PFSK-1 (cell line): ENCODE measurements at regions not wholly inside any gene's neighbourhood (a gene's known extent, or its start where the extent isn't known, plus 50 kb on each side); places are given as distances from the start of the nearest gene placed in this dataset.

Experiments
- FOXP2 ChIP-seq: optimal IDR thresholded peaks from 2 replicates; pipeline ENCODE3; 2011; ENCODE audit warnings: borderline replicate concordance, control low read depth, inconsistent platforms; ENCODE audit not compliant: insufficient read depth; ENCODE audit errors: extremely low read length, extremely low read depth
- POLR2AphosphoS5 ChIP-seq: IDR thresholded peaks from 2 replicates; pipeline ENCODE4 v1.6.1; 2012; ENCODE audit warnings: low read depth, mild to moderate bottlenecking, control low read depth, low read length, moderate library complexity
- SIN3A ChIP-seq: IDR thresholded peaks from 2 replicates; pipeline ENCODE4 v1.6.1; 2012; ENCODE audit warnings: mild to moderate bottlenecking, low read length, moderate library complexity, borderline replicate concordance; ENCODE audit not compliant: insufficient read depth
- TAF1 ChIP-seq: IDR thresholded peaks from 2 replicates; pipeline ENCODE4 v1.6.1; 2012; ENCODE audit warnings: low read length, control low read depth, borderline replicate concordance; ENCODE audit not compliant: insufficient read depth
- TF ChIP-seq, protein P1 (sequence below), 2 experiments: IDR thresholded peaks; 2 replicates each; pipeline versions ENCODE4 v1.6.1 to v1.8.0; 2011 to 2012; ENCODE audit warnings: low read depth in 2 of 2, low read length in 2 of 2, control low read depth in 1 of 2, inconsistent platforms in 1 of 2, mild to moderate bottlenecking in 1 of 2, moderate library complexity in 1 of 2; ENCODE audit not compliant: insufficient read depth in 1 of 2

DNA sequence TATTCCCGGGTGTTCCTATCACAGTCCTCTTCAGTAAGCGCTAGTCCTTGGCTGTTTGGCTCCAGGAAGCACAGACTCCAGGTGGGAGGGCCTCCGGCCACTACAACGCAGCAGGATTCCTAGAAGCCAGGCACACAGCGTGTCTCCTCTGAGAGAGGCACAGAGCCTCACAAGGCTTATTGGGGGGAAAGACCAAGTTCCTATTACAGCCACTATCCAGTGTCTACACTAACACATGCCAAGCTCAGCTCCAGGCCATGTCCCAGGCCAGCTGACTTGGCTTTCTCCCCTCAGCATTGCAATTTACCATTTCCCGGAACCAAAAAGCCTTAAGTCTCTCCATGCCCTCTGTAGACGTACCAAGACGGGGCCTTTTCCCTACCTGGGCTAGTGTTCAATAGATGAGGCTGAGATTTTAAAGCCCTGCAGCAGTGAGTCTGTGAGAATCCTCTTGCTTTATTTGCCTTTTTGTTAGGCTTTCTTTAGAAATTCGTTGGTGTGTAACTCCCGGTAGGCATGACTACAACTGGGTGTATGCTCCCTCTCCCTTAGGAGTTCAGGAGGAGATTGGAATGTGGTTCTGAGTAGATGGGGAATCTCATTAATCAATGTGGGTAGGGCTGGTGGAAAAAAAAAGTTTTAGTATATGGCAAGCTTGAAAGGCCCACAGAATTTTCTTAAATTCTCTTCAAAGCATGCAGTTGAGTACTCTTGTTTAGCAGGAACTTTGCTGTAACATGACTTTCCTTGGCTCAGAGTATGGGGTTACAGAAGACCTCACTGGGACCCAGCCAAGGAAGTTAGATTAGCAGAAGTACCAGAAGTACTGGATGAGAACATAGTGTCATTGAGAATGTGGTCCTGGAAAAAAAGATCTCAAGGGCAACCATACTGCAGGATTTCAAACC lies 84.3 kb upstream of the SLC1A3 start:
- TF ChIP-seq POLR2AphosphoS5 (no peak), TAF1 (no peak), SIN3A (no peak)

DNA sequence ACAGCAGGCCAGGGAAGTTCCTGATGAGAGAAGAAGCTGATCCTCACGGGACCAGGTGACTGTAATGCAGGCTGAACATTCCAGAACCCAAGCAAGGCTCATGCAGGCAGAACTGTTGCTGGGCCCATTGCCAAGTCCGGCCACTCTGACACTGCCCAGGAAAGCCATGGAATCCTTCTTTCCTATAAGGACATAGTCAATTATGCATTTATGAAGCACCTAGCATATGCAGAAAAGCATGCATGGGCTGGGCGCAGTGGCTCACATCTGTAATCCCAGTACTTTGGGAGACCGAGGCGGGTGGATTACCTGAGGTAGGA lies 83.7 kb upstream of the SLC1A3 start:
- TF ChIP-seq FOXP2: no peak
- TF ChIP-seq POLR2AphosphoS5: no peak
- TF ChIP-seq SIN3A: no peak
- no peak for TF ChIP-seq TAF1
- TF ChIP-seq, protein P1, sequence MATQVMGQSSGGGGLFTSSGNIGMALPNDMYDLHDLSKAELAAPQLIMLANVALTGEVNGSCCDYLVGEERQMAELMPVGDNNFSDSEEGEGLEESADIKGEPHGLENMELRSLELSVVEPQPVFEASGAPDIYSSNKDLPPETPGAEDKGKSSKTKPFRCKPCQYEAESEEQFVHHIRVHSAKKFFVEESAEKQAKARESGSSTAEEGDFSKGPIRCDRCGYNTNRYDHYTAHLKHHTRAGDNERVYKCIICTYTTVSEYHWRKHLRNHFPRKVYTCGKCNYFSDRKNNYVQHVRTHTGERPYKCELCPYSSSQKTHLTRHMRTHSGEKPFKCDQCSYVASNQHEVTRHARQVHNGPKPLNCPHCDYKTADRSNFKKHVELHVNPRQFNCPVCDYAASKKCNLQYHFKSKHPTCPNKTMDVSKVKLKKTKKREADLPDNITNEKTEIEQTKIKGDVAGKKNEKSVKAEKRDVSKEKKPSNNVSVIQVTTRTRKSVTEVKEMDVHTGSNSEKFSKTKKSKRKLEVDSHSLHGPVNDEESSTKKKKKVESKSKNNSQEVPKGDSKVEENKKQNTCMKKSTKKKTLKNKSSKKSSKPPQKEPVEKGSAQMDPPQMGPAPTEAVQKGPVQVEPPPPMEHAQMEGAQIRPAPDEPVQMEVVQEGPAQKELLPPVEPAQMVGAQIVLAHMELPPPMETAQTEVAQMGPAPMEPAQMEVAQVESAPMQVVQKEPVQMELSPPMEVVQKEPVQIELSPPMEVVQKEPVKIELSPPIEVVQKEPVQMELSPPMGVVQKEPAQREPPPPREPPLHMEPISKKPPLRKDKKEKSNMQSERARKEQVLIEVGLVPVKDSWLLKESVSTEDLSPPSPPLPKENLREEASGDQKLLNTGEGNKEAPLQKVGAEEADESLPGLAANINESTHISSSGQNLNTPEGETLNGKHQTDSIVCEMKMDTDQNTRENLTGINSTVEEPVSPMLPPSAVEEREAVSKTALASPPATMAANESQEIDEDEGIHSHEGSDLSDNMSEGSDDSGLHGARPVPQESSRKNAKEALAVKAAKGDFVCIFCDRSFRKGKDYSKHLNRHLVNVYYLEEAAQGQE (IDR thresholded peaks at IDR 0.05; ENCODE audit: insufficient read depth in 1 of 2, low read depth in 2 of 2, low read length in 2 of 2): no peak

DNA sequence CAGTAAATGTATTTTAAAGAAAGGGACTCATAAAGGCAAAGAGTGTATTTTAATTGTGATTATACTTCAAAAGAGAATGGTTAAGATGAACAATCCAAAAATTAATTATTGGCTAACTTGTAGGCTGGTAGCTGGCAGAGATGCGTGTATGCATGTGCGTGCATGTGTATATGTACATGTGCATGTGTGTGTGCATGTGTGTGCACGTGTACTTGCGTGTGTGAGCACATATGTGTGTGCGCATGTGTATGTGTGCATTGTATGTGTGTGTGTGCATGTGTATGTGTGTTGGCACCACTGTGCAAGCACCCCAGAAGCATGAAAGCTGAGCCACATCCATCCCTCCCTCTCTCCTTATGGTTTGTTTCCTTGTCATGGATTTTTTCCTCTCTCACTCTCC lies 83.0 kb upstream of the SLC1A3 start:
- TF ChIP-seq TAF1 (no peak), SIN3A (no peak)
- TF ChIP-seq, protein P1 (IDR thresholded peaks at IDR 0.05; ENCODE audit: insufficient read depth in 1 of 2, low read depth in 2 of 2, low read length in 2 of 2): no peak

DNA sequence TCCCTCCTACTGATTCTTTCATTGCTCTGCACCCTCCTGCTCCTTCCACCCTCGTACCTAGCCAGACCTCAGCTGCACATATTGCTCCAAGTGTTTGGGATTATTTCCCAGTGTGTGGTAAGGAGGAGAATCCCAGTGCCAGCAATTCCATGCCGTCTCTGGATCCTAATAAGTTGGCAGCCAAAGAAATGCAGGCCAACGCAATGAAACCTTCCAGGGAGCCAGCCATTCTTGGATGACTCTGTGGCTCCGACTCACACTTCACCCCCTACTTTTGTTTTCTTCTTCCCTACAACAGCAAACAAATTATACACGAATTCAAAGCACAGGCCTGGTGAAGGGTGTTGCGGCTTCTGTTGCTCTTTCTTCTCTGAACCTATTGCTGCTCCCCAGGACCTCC lies 82.5 kb upstream of the SLC1A3 start:
- TF ChIP-seq SIN3A: no peak
- TF ChIP-seq TAF1: no peak
- TF ChIP-seq FOXP2: no peak

DNA sequence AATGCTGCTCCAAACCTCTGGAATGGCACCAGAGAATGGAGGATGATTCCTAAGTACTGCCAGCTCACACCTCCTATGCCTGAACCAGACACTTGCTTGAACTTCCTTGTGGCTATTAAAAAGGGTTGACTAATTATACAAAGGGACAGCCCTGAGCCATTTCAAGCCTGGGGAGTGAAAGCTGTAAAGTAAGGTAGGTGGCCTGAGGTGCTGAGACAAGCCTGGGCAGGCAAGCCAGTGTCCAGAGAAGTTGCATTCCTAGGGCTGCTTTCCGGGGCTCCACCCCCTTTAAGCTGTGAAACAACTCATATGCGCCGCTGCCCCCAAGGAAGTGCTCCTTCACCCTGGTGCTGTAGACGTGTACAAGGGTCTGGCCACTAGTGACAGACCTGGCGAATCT lies 79.9 kb upstream of the SLC1A3 start:
- TF ChIP-seq POLR2AphosphoS5: no peak
- no peak for TF ChIP-seq TAF1
- TF ChIP-seq, protein P1 (IDR thresholded peaks at IDR 0.05; ENCODE audit: insufficient read depth in 1 of 2, low read depth in 2 of 2, low read length in 2 of 2): no peak

DNA sequence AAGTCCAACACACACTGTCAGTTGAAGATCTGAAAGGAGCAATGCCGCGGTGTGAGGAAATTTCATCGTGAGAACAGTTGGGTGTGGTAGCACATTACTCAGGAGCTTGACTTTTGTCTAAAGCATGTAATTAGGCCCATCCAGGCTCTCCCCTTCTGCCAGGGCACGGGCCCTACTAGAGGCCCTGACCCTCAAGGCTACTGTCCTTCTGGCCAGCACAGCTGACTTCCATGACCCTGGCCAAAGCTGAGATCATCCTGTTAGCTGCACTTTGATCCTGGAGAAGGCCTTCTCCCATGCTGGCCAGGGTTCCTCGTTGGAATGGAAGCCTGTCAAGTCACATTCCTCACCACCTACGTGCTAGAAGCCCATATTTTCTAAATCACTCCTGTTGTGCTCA lies 77.8 kb upstream of the SLC1A3 start:
- no peak for TF ChIP-seq SIN3A
- no peak for TF ChIP-seq TAF1
- TF ChIP-seq, protein P1 (IDR thresholded peaks at IDR 0.05; ENCODE audit: insufficient read depth in 1 of 2, low read depth in 2 of 2, low read length in 2 of 2): no peak
- no peak for TF ChIP-seq POLR2AphosphoS5
- no peak for TF ChIP-seq FOXP2
